Lower leg skin (tissue), 4 donors: ENCODE measurements at regions not wholly inside any gene's neighbourhood (a gene's known extent, or its start where the extent isn't known, plus 50 kb on each side); places are given as distances from the start of the nearest gene placed in this dataset.
"Not testable (repeated sequence)": the region's sequence is repeated elsewhere in the genome, so short reads cannot be mapped to it uniquely, and the experiment has no call there.

Experiments used
- DNase-seq, 2 donors: peaks; one replicate each; pipeline ENCODE4 v3.0.0-alpha.2; 2019; ENCODE audit warnings: low spot score in 2 of 2
- H3K4me3 ChIP-seq: fragments of 200-600 bp; sonication (generic); 2 replicates; pipeline ENCODE4 v1.5.1; 2017; ENCODE audit warnings: mild to moderate bottlenecking, low read depth; ENCODE audit not compliant: poor library complexity, severe bottlenecking
- WGBS, 2 donors: methylation state at CpG; one replicate each; pipeline ENCODE4 v1.1.5; 2018; 5-methylcytosine and 5-hydroxymethylcytosine counted together
- intact Hi-C: fragments of 100-400 bp; cut with DNase I; formaldehyde crosslinking; loops from one replicate; pipeline ENCODE4 v1.15.0; 2023; ENCODE audit warnings: low total_unique reads
- TF ChIP-seq, protein P1 (sequence below), 3 donors: fragments of 450-650 bp; IDR thresholded peaks; one replicate each; pipeline ENCODE4 v1.5.1; 2016; ENCODE audit warnings: antibody characterized with exemption in 3 of 3, mild to moderate bottlenecking in 3 of 3, moderate library complexity in 2 of 3

DNA sequence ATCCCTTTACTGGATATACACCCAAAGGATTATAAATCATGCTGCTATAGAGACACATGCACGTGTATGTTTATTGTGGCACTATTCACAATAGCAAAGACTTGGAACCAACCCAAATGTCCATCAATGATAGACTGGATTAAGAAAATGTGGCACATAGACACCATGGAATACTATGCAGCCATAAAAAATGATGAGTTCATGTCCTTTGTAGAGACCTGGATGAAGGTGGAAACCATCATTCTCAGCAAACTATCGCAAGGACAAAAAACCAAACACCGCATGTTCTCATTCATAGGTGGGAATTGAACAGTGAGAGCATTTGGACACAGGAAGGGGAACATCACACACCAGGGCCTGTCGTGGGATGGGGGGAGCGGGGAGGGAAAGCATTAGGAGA is 52.4 kb upstream of the FAM135A start:
- WGBS, 2 donors = 87 to 92% methylated on average over 5 of the region's 5 CpGs
- H3K4me3 ChIP-seq, DNase-seq: not testable (repeated sequence)
- intact Hi-C loops = loop anchor here (10.0 kb wide), 1 partner anchor 56 kb away; the partner anchor contains the start of gene COL9A1

DNA sequence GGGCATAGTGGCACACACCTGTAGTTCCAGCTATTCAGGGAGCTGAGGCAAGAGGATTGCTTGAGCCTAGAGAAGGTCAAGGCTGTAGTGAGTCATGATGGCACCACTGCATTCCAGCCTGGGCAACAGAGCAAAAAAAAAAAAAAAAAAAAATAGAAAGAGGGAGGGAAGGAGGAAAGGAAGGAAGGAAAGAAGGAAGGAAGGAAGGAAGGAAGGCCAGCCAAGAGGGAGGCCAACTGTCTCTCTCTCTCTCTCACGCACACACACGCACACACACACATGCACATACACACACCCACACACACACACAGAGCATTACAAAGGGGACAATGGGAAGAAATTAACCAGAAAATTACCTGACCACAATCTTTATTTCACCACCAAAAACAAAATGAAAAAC is 50.6 kb upstream of the COL9A1 start:
- 72 to 75% methylated on average over 2 of the region's 2 CpGs for WGBS, 2 donors
- DNase-seq = no peak
- TF ChIP-seq, protein P1, sequence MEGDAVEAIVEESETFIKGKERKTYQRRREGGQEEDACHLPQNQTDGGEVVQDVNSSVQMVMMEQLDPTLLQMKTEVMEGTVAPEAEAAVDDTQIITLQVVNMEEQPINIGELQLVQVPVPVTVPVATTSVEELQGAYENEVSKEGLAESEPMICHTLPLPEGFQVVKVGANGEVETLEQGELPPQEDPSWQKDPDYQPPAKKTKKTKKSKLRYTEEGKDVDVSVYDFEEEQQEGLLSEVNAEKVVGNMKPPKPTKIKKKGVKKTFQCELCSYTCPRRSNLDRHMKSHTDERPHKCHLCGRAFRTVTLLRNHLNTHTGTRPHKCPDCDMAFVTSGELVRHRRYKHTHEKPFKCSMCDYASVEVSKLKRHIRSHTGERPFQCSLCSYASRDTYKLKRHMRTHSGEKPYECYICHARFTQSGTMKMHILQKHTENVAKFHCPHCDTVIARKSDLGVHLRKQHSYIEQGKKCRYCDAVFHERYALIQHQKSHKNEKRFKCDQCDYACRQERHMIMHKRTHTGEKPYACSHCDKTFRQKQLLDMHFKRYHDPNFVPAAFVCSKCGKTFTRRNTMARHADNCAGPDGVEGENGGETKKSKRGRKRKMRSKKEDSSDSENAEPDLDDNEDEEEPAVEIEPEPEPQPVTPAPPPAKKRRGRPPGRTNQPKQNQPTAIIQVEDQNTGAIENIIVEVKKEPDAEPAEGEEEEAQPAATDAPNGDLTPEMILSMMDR (IDR thresholded peaks at IDR 0.05) = no peak
- intact Hi-C loops = no loop called here
- no peak overlapping the region for H3K4me3 ChIP-seq
